ENCODE measurements at regions not wholly inside any gene's neighbourhood (a gene's known extent, or its start where the extent isn't known, plus 50 kb on each side); places are given as distances from the start of the nearest gene placed in this dataset.

GRCh38 chr12:84789184-84789583 is 123.4 kb downstream of the SLC6A15 start:
- Histone ChIP-seq H3K27me3 (ENCODE audit: insufficient read depth, insufficient read length) (no peaks in the 10 kb centered on the region), H3K4me3 (ENCODE audit: insufficient read length, low read depth) (no peak overlapping the region), H3K4me1 (ENCODE audit: insufficient read depth, insufficient read length) (no peaks in the 10 kb centered on the region), H3K9me3 (ENCODE audit: insufficient read depth, low read length) (no peaks in the 10 kb centered on the region), H3K9ac (ENCODE audit: insufficient read length, low read depth) (no peak overlapping the region), H3K36me3 (ENCODE audit: insufficient read depth, insufficient read length, low read length) (no peaks in the 10 kb centered on the region)
- TF ChIP-seq YY1 (IDR thresholded peaks at IDR 0.05; ENCODE audit: insufficient read depth, insufficient read length) (no peak), ZNF274 (IDR thresholded peaks at IDR 0.05; ENCODE audit: low read depth, low read length) (no peak), SUZ12 (IDR thresholded peaks at IDR 0.05; ENCODE audit: extremely low read depth, insufficient read depth, insufficient read length) (no peak)
- no peak for DNase-seq (ENCODE audit: low read depth, low spot score)

- TF ChIP-seq ZNF274 (IDR thresholded peaks at IDR 0.05; ENCODE audit: low read depth, low read length) = no peak
- no peaks in the 10 kb centered on the region for H3K9me3 ChIP-seq (ENCODE audit: insufficient read depth, low read length)
- no peak overlapping the region for H3K9ac ChIP-seq (ENCODE audit: insufficient read length, low read depth)
- no peaks in the 10 kb centered on the region for H3K27me3 ChIP-seq (ENCODE audit: insufficient read depth, insufficient read length)
- DNase-seq (ENCODE audit: low read depth, low spot score) = no peak
- H3K4me1 ChIP-seq (ENCODE audit: insufficient read depth, insufficient read length) = no peaks in the 10 kb centered on the region
- no peak overlapping the region for H3K4me3 ChIP-seq (ENCODE audit: insufficient read length, low read depth)
- no peaks in the 10 kb centered on the region for H3K36me3 ChIP-seq (ENCODE audit: insufficient read depth, insufficient read length, low read length)
Observed at GRCh38 chr12:84787253-84787652, 125.3 kb downstream of the SLC6A15 start.

- H3K9ac ChIP-seq (ENCODE audit: insufficient read length, low read depth) = no peak overlapping the region
- no peaks in the 10 kb centered on the region for H3K27me3 ChIP-seq (ENCODE audit: insufficient read depth, insufficient read length)
- DNase-seq (ENCODE audit: low read depth, low spot score) = no peak
- TF ChIP-seq ZNF274 (IDR thresholded peaks at IDR 0.05; ENCODE audit: low read depth, low read length) (no peak), YY1 (IDR thresholded peaks at IDR 0.05; ENCODE audit: insufficient read depth, insufficient read length) (no peak), SUZ12 (IDR thresholded peaks at IDR 0.05; ENCODE audit: extremely low read depth, insufficient read depth, insufficient read length) (no peak)
- H3K4me3 ChIP-seq (ENCODE audit: insufficient read length, low read depth) = no peak overlapping the region
- H3K36me3 ChIP-seq (ENCODE audit: insufficient read depth, insufficient read length, low read length) = no peaks in the 10 kb centered on the region
- no peaks in the 10 kb centered on the region for H3K9me3 ChIP-seq (ENCODE audit: insufficient read depth, low read length)
- no peaks in the 10 kb centered on the region for H3K4me1 ChIP-seq (ENCODE audit: insufficient read depth, insufficient read length)
Observed at GRCh38 chr12:84786622-84787021, 126.0 kb downstream of the SLC6A15 start.

GRCh38 chr12:84785951-84786350 is 126.6 kb downstream of the SLC6A15 start:
- Histone ChIP-seq H3K9ac (ENCODE audit: insufficient read length, low read depth) (no peak overlapping the region), H3K9me3 (ENCODE audit: insufficient read depth, low read length) (no peaks in the 10 kb centered on the region), H3K36me3 (ENCODE audit: insufficient read depth, insufficient read length, low read length) (no peaks in the 10 kb centered on the region), H3K27me3 (ENCODE audit: insufficient read depth, insufficient read length) (no peaks in the 10 kb centered on the region), H3K4me3 (ENCODE audit: insufficient read length, low read depth) (no peak overlapping the region), H3K4me1 (ENCODE audit: insufficient read depth, insufficient read length) (no peaks in the 10 kb centered on the region)
- no peak for TF ChIP-seq YY1 (IDR thresholded peaks at IDR 0.05; ENCODE audit: insufficient read depth, insufficient read length)
- no peak for TF ChIP-seq ZNF274 (IDR thresholded peaks at IDR 0.05; ENCODE audit: low read depth, low read length)
- no peak for TF ChIP-seq SUZ12 (IDR thresholded peaks at IDR 0.05; ENCODE audit: extremely low read depth, insufficient read depth, insufficient read length)
- no peak for DNase-seq (ENCODE audit: low read depth, low spot score)

GRCh38 chr12:84785281-84785680 is 127.3 kb downstream of the SLC6A15 start:
- H3K27me3 ChIP-seq (ENCODE audit: insufficient read depth, insufficient read length) = no peaks in the 10 kb centered on the region
- no peak for DNase-seq (ENCODE audit: low read depth, low spot score)
- H3K4me3 ChIP-seq (ENCODE audit: insufficient read length, low read depth) = no peak overlapping the region
- H3K9me3 ChIP-seq (ENCODE audit: insufficient read depth, low read length) = no peaks in the 10 kb centered on the region
- H3K36me3 ChIP-seq (ENCODE audit: insufficient read depth, insufficient read length, low read length) = no peaks in the 10 kb centered on the region
- no peaks in the 10 kb centered on the region for H3K4me1 ChIP-seq (ENCODE audit: insufficient read depth, insufficient read length)
- H3K9ac ChIP-seq (ENCODE audit: insufficient read length, low read depth) = no peak overlapping the region
- no peak for TF ChIP-seq YY1 (IDR thresholded peaks at IDR 0.05; ENCODE audit: insufficient read depth, insufficient read length)
- no peak for TF ChIP-seq SUZ12 (IDR thresholded peaks at IDR 0.05; ENCODE audit: extremely low read depth, insufficient read depth, insufficient read length)
- no peak for TF ChIP-seq ZNF274 (IDR thresholded peaks at IDR 0.05; ENCODE audit: low read depth, low read length)

- DNase-seq (ENCODE audit: low read depth, low spot score) = no peak
- TF ChIP-seq SUZ12 (IDR thresholded peaks at IDR 0.05; ENCODE audit: extremely low read depth, insufficient read depth, insufficient read length) = no peak
- no peak for TF ChIP-seq ZNF274 (IDR thresholded peaks at IDR 0.05; ENCODE audit: low read depth, low read length)
- TF ChIP-seq YY1 (IDR thresholded peaks at IDR 0.05; ENCODE audit: insufficient read depth, insufficient read length) = no peak
- no peak overlapping the region for H3K9ac ChIP-seq (ENCODE audit: insufficient read length, low read depth)
Observed at GRCh38 chr12:84779169-84779568, 133.4 kb downstream of the SLC6A15 start.

GRCh38 chr12:84772281-84772680 is 140.3 kb downstream of the SLC6A15 start:
- no peaks in the 10 kb centered on the region for H3K36me3 ChIP-seq (ENCODE audit: insufficient read depth, insufficient read length, low read length)
- no peaks in the 10 kb centered on the region for H3K9me3 ChIP-seq (ENCODE audit: insufficient read depth, low read length)
- no peaks in the 10 kb centered on the region for H3K27me3 ChIP-seq (ENCODE audit: insufficient read depth, insufficient read length)
- no peak overlapping the region for H3K4me3 ChIP-seq (ENCODE audit: insufficient read length, low read depth)
- H3K9ac ChIP-seq (ENCODE audit: insufficient read length, low read depth) = no peak overlapping the region
- H3K4me1 ChIP-seq (ENCODE audit: insufficient read depth, insufficient read length) = no peaks in the 10 kb centered on the region
- DNase-seq (ENCODE audit: low read depth, low spot score) = no peak
- TF ChIP-seq ZNF274 (IDR thresholded peaks at IDR 0.05; ENCODE audit: low read depth, low read length) (no peak), SUZ12 (IDR thresholded peaks at IDR 0.05; ENCODE audit: extremely low read depth, insufficient read depth, insufficient read length) (no peak), YY1 (IDR thresholded peaks at IDR 0.05; ENCODE audit: insufficient read depth, insufficient read length) (no peak)

More at GRCh38 chr12:84779169-84779568, 133.4 kb downstream of the SLC6A15 start:
- H3K36me3 ChIP-seq (ENCODE audit: insufficient read depth, insufficient read length, low read length) = no peaks in the 10 kb centered on the region
- H3K4me3 ChIP-seq (ENCODE audit: insufficient read length, low read depth) = no peak overlapping the region
- no peaks in the 10 kb centered on the region for H3K9me3 ChIP-seq (ENCODE audit: insufficient read depth, low read length)
- H3K27me3 ChIP-seq (ENCODE audit: insufficient read depth, insufficient read length) = no peaks in the 10 kb centered on the region
- no peaks in the 10 kb centered on the region for H3K4me1 ChIP-seq (ENCODE audit: insufficient read depth, insufficient read length)

GRCh38 chr12:84767079-84767478 is 145.5 kb downstream of the SLC6A15 start:
- no peak overlapping the region for H3K9ac ChIP-seq (ENCODE audit: insufficient read length, low read depth)

More at GRCh38 chr12:84767079-84767478, 145.5 kb downstream of the SLC6A15 start:
- no peaks in the 10 kb centered on the region for H3K4me1 ChIP-seq (ENCODE audit: insufficient read depth, insufficient read length)
- H3K4me3 ChIP-seq (ENCODE audit: insufficient read length, low read depth) = no peak overlapping the region
- H3K36me3 ChIP-seq (ENCODE audit: insufficient read depth, insufficient read length, low read length) = no peaks in the 10 kb centered on the region
- H3K27me3 ChIP-seq (ENCODE audit: insufficient read depth, insufficient read length) = no peaks in the 10 kb centered on the region
- no peak for DNase-seq (ENCODE audit: low read depth, low spot score)
- H3K9me3 ChIP-seq (ENCODE audit: insufficient read depth, low read length) = no peaks in the 10 kb centered on the region
- TF ChIP-seq SUZ12 (IDR thresholded peaks at IDR 0.05; ENCODE audit: extremely low read depth, insufficient read depth, insufficient read length) = no peak
- TF ChIP-seq ZNF274 (IDR thresholded peaks at IDR 0.05; ENCODE audit: low read depth, low read length) = no peak
- TF ChIP-seq YY1 (IDR thresholded peaks at IDR 0.05; ENCODE audit: insufficient read depth, insufficient read length) = no peak
